H9 (cell line): ENCODE measurements at regions not wholly inside any gene's neighbourhood (a gene's known extent, or its start where the extent isn't known, plus 50 kb on each side); places are given as distances from the start of the nearest gene placed in this dataset.

Experiments
- DNase-seq: peaks from one replicate; pipeline ENCODE4 v3.0.0-alpha.2; 2017
- H2AFZ ChIP-seq: one replicate; pipeline ENCODE4 v1.6.1; 2013; ENCODE audit warnings: mild to moderate bottlenecking, low read length, control low read depth, moderate library complexity
- H2AK5ac ChIP-seq: 2 replicates; pipeline ENCODE4 v1.6.1; 2013; ENCODE audit warnings: low read length, control low read depth, mixed read lengths; ENCODE audit not compliant: insufficient read length
- H2BK120ac ChIP-seq: one replicate; pipeline ENCODE4 v1.6.1; 2013; ENCODE audit warnings: low read depth, mild to moderate bottlenecking, low read length, control low read depth, inconsistent platforms; ENCODE audit not compliant: poor library complexity, severe bottlenecking
- H2BK12ac ChIP-seq: 2 replicates; pipeline ENCODE4 v1.6.1; 2013; ENCODE audit warnings: low read length, control low read depth, mixed read lengths, low read depth; ENCODE audit not compliant: insufficient read length
- H2BK15ac ChIP-seq: 2 replicates; pipeline ENCODE4 v1.6.1; 2013; ENCODE audit warnings: low read depth, low read length, control low read depth
- H2BK20ac ChIP-seq: one replicate; pipeline ENCODE4 v1.6.1; 2013; ENCODE audit warnings: low read depth, mild to moderate bottlenecking, low read length, control low read depth, inconsistent platforms; ENCODE audit not compliant: poor library complexity, severe bottlenecking
- H2BK5ac ChIP-seq: 2 replicates; pipeline ENCODE4 v1.6.1; 2013; ENCODE audit warnings: low read length, control low read depth, mixed read lengths; ENCODE audit not compliant: insufficient read length
- H3K14ac ChIP-seq: 2 replicates; pipeline ENCODE4 v1.6.1; 2013; ENCODE audit warnings: low read length, control low read depth; ENCODE audit not compliant: insufficient read depth
- H3K18ac ChIP-seq: 2 replicates; pipeline ENCODE4 v1.6.1; 2013; ENCODE audit warnings: low read depth, mild to moderate bottlenecking, mixed read lengths, low read length, control low read depth; ENCODE audit not compliant: insufficient read length
- H3K23ac ChIP-seq: 2 replicates; pipeline ENCODE4 v1.6.1; 2013; ENCODE audit warnings: low read length, control low read depth, mixed read lengths, low read depth; ENCODE audit not compliant: insufficient read length
- H3K23me2 ChIP-seq: 2 replicates; pipeline ENCODE4 v1.6.1; 2013; ENCODE audit warnings: low read depth, mild to moderate bottlenecking, mixed read lengths, low read length, control low read depth; ENCODE audit not compliant: insufficient read length, poor library complexity, severe bottlenecking
- H3K27ac ChIP-seq: 2 replicates; pipeline ENCODE4 v1.5.1; 2013; ENCODE audit warnings: low read length, control low read depth, mixed read lengths, low read depth; ENCODE audit not compliant: insufficient read length
- H3K27me3 ChIP-seq: 2 replicates; pipeline ENCODE4 v1.6.1; 2013; ENCODE audit warnings: low read length, control low read depth, inconsistent platforms; ENCODE audit not compliant: insufficient read depth
- H3K4ac ChIP-seq: 2 replicates; pipeline ENCODE4 v1.6.1; 2013; ENCODE audit warnings: low read depth, mild to moderate bottlenecking, control low read depth, inconsistent platforms, low read length, moderate library complexity
- H3K4me1 ChIP-seq: 2 replicates; pipeline ENCODE4 v1.6.1; 2013; ENCODE audit warnings: low read length, control low read depth, inconsistent platforms; ENCODE audit not compliant: insufficient read depth
- H3K4me2 ChIP-seq: 2 replicates; pipeline ENCODE4 v1.6.1; 2013; ENCODE audit warnings: low read length, control low read depth, mixed read lengths; ENCODE audit not compliant: insufficient read length, insufficient read depth
- H3K56ac ChIP-seq: 2 replicates; pipeline ENCODE4 v1.6.1; 2013; ENCODE audit warnings: low read depth, mild to moderate bottlenecking, mixed read lengths, low read length, control low read depth; ENCODE audit not compliant: insufficient read length
- H3K79me1 ChIP-seq: 2 replicates; pipeline ENCODE4 v1.6.1; 2013; ENCODE audit warnings: low read depth, mild to moderate bottlenecking, moderate library complexity, low read length, control low read depth, inconsistent platforms; ENCODE audit not compliant: insufficient read depth, poor library complexity, severe bottlenecking
- H3K79me2 ChIP-seq: 2 replicates; pipeline ENCODE4 v1.6.1; 2013; ENCODE audit warnings: low read length, control low read depth, inconsistent platforms; ENCODE audit not compliant: insufficient read depth
- H3K9ac ChIP-seq: 2 replicates; pipeline ENCODE4 v1.6.1; 2013; ENCODE audit warnings: low read length, control low read depth, mixed read lengths; ENCODE audit not compliant: insufficient read length; ENCODE audit errors: extremely low read depth
- H3K9me3 ChIP-seq: one replicate; pipeline ENCODE4 v1.6.1; 2013; ENCODE audit warnings: low read depth, low read length, inconsistent platforms; ENCODE audit not compliant: control insufficient read depth
- H3T11ph ChIP-seq: one replicate; pipeline ENCODE4 v1.6.1; 2013; ENCODE audit warnings: mild to moderate bottlenecking, low read length, control low read depth, inconsistent platforms
- H4K20me1 ChIP-seq: one replicate; pipeline ENCODE4 v1.6.1; 2013; ENCODE audit not compliant: control insufficient read depth, insufficient read length, insufficient read depth
- H4K5ac ChIP-seq: 2 replicates; pipeline ENCODE4 v1.6.1; 2013; ENCODE audit warnings: low read depth, mild to moderate bottlenecking, mixed read lengths, low read length, control low read depth; ENCODE audit not compliant: insufficient read length
- H4K8ac ChIP-seq: replicated peaks from 2 replicates; pipeline ENCODE4 v1.6.1; 2013; ENCODE audit warnings: low read length, control low read depth, mixed read lengths, low read depth; ENCODE audit not compliant: insufficient read length
- H4K91ac ChIP-seq: 2 replicates; pipeline ENCODE4 v1.6.1; 2013; ENCODE audit warnings: low read depth, mild to moderate bottlenecking, moderate library complexity, mixed read lengths, low read length, control low read depth; ENCODE audit not compliant: insufficient read length
- H3K27ac Mint-ChIP-seq, 3 experiments: 2 replicates in 2 of 3; 3 replicates in 1 of 3; pipeline ENCODE4 v1.8.0; 2020 to 2021; ENCODE audit warnings: mixed read lengths in 3 of 3, mild to moderate bottlenecking in 1 of 3, moderate library complexity in 1 of 3
- H3K27me3 Mint-ChIP-seq: 2 replicates; pipeline ENCODE4 v1.8.0; 2021; ENCODE audit warnings: low read depth, mild to moderate bottlenecking, moderate library complexity, mixed read lengths
- H3K36me3 Mint-ChIP-seq, 3 experiments: 2 replicates in 2 of 3; 3 replicates in 1 of 3; pipeline ENCODE4 v1.8.0; 2020 to 2021; ENCODE audit warnings: low read depth in 3 of 3, mixed read lengths in 3 of 3; ENCODE audit not compliant: insufficient read depth in 1 of 3
- H3K4me1 Mint-ChIP-seq, 2 experiments: 2 replicates each; pipeline ENCODE4 v1.8.0; 2020; ENCODE audit warnings: mixed read lengths in 2 of 2
- H3K4me3 Mint-ChIP-seq, 2 experiments: 2 replicates in 1 of 2; 3 replicates in 1 of 2; pipeline ENCODE4 v1.8.0; 2020 to 2021; ENCODE audit warnings: mild to moderate bottlenecking in 2 of 2, mixed read lengths in 2 of 2, moderate library complexity in 1 of 2
- H3K9me3 Mint-ChIP-seq, 2 experiments: 2 replicates in 1 of 2; 3 replicates in 1 of 2; pipeline ENCODE4 v1.8.0; 2020; ENCODE audit warnings: mild to moderate bottlenecking in 2 of 2, mixed read lengths in 2 of 2, moderate library complexity in 1 of 2
- CTCF ChIP-seq: fragments of 200-600 bp; sonication (generic); conservative IDR thresholded peaks from 3 replicates; pipeline ENCODE4 v1.8.0; 2021; ENCODE audit warnings: antibody characterized with exemption, mild to moderate bottlenecking
- WGBS: extraction: QIAGEN DNeasy Blood & Tissue Kit; methylation state at CpG from one replicate; pipeline ENCODE4 v1.1.7; 2013; ENCODE audit warnings: missing lambda C conversion rate, low lambda C conversion rate, mixed read lengths; ENCODE audit not compliant: insufficient read length; ENCODE audit errors: extremely low coverage; 5-methylcytosine and 5-hydroxymethylcytosine counted together

DNA sequence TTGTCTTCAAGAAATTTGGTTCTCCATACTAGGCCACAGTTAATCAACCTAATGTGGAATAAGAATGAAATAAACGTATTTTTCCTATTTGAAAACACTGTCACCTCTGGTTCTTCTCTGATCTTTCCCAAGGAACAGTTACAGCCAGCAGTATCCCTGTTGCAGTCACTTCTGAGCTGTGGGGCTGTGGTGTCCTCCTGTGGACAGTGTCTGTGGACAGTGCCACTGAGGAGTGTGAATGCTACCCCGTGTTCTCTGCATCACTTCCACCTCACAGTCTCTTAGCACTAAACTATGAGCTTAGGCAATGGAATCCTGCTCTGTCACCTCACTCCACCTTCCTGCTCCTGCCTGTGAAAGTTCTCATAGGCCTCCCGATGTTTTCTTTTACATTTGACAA, 817.5 kb downstream of the VGLL3 start:
- peaks cover 40 to 41% of the 10 kb centered on the region in 2 experiments for H3K4me1 Mint-ChIP-seq
- no CpG with 5 or more reads among the region's 3 CpGs for WGBS
- no peaks in the 10 kb centered on the region for H3K27me3 ChIP-seq

More for the DNA sequence above, 817.5 kb downstream of the VGLL3 start:
- Histone ChIP-seq H2AFZ (no peak overlapping the region), H3K23ac (no peak overlapping the region), H3K4me2 (no peak overlapping the region), H2BK15ac (no peak overlapping the region), H3K18ac (no peak overlapping the region), H3T11ph (no peak overlapping the region), H4K5ac (no peak overlapping the region), H3K14ac (no peak overlapping the region), H3K9me3 (no peaks in the 10 kb centered on the region), H2AK5ac (no peak overlapping the region), H4K91ac (no peak overlapping the region), H2BK5ac (no peak overlapping the region), H3K79me1 (no peaks in the 10 kb centered on the region), H3K4me1 (peaks cover 21% of the 10 kb centered on the region; the same call in 1 of the 2 replicates), H2BK12ac (no peak overlapping the region), H2BK120ac (no peak overlapping the region), H3K23me2 (no peaks in the 10 kb centered on the region), H3K9ac (no peak overlapping the region), H3K56ac (no peak overlapping the region), H4K20me1 (no peaks in the 10 kb centered on the region), H4K8ac (no peak overlapping the region), H3K79me2 (no peaks in the 10 kb centered on the region), H3K4ac (no peak overlapping the region), H3K27ac (no peak overlapping the region), H2BK20ac (no peak overlapping the region)
- DNase-seq: no peak
- H3K4me3 Mint-ChIP-seq: no peak overlapping the region
- peak overlapping the region in 1 of 3 experiments; percentile 8; a peak in 1 of 7 replicates for H3K27ac Mint-ChIP-seq
- no peaks in the 10 kb centered on the region for H3K36me3 Mint-ChIP-seq
- peaks cover 2% of the 10 kb centered on the region for H3K27me3 Mint-ChIP-seq
- no peaks in the 10 kb centered on the region for H3K9me3 Mint-ChIP-seq
- TF ChIP-seq CTCF: no peak
